BLaER1 (cell line): ENCODE measurements at regions not wholly inside any gene's neighbourhood (a gene's known extent, or its start where the extent isn't known, plus 50 kb on each side); places are given as distances from the start of the nearest gene placed in this dataset.
"Not testable (repeated sequence)": the region's sequence is repeated elsewhere in the genome, so short reads cannot be mapped to it uniquely, and the experiment has no call there.

Source experiments
- H3K27ac ChIP-seq: shearing (Covaris generic); formaldehyde crosslinking; 2 replicates; pipeline ENCODE4 v1.8.1; 2022
- H3K27me3 ChIP-seq: shearing (Covaris generic); formaldehyde crosslinking; 2 replicates; pipeline ENCODE4 v1.8.1; 2022
- H3K36me3 ChIP-seq: shearing (Covaris generic); formaldehyde crosslinking; 2 replicates; pipeline ENCODE4 v1.8.1; 2022
- H3K4me1 ChIP-seq: shearing (Covaris generic); formaldehyde crosslinking; 2 replicates; pipeline ENCODE4 v1.8.1; 2022
- H3K4me2 ChIP-seq: shearing (Covaris generic); formaldehyde crosslinking; 2 replicates; pipeline ENCODE4 v1.8.1; 2022
- H3K4me3 ChIP-seq: shearing (Covaris generic); formaldehyde crosslinking; 2 replicates; pipeline ENCODE4 v1.8.1; 2022
- H3K9ac ChIP-seq: shearing (Covaris generic); formaldehyde crosslinking; 2 replicates; pipeline ENCODE4 v1.8.1; 2022
- H3K9me3 ChIP-seq: shearing (Covaris generic); formaldehyde crosslinking; 2 replicates; pipeline ENCODE4 v1.8.1; 2022
- H4K20me1 ChIP-seq: shearing (Covaris generic); formaldehyde crosslinking; 2 replicates; pipeline ENCODE4 v1.8.1; 2022
- Cebpa-rat ChIP-seq: shearing (Covaris generic); IDR thresholded peaks from 2 replicates; pipeline ENCODE4 v1.8.1; 2022

DNA sequence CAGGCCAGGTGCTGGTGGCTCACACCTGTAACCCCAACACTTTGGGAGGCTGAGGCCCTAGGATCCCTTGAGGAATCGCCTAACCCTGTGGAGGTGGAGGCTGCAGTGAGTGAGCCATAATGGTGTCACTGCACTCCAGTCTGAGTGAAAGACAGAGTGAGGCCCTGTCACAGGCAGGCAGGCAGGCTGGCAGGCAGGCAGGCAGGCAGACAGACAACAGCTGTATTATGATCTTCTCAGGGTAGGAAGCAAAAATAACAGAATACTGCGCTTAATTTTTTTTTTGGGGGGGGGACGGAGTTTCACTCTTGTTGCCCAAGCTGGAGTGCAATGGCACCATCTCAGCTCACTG, 3901.6 kb upstream of the OR11H1 start:
- Histone ChIP-seq H3K4me1 (no peaks in the 10 kb centered on the region), H3K9ac (no peak overlapping the region), H3K4me3 (no peak overlapping the region), H3K36me3 (no peaks in the 10 kb centered on the region), H4K20me1 (no peaks in the 10 kb centered on the region), H3K27me3 (no peaks in the 10 kb centered on the region; the same call in 1 of the 2 replicates), H3K4me2 (no peak overlapping the region), H3K9me3 (peaks cover 56% of the 10 kb centered on the region), H3K27ac (no peak overlapping the region)
- TF ChIP-seq Cebpa-rat = no peak

DNA sequence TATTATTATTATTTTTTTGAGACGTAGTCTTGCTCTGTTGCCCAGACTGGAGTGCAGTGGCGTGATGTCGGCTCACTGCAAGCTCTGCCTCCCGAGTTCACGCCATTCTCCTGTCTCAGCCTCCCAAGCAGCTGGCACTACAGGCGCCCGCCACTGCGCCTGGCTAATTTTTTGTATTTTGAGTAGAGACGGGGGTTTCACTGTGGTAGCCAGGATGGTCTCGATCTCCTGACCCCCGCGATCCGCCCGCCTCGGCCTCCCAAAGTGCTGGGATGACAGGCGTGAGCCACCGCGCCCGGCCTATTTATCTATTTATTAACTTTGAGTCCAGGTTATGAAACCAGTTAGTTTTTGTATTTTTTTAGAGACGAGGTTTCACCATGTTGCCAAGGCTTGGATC, 3901.0 kb upstream of the OR11H1 start:
- not testable (repeated sequence) for H3K9ac ChIP-seq, H3K27ac ChIP-seq, H3K4me1 ChIP-seq, H4K20me1 ChIP-seq, H3K4me2 ChIP-seq, H3K36me3 ChIP-seq, H3K27me3 ChIP-seq
- H3K4me3 ChIP-seq = peak overlapping the region; percentile 54; the same call in 1 of the 2 replicates
- peaks cover 56% of the 10 kb centered on the region for H3K9me3 ChIP-seq

GRCh38 chr22:11627436-11627797, 3900.6 kb upstream of the OR11H1 start:
- no peaks in the 10 kb centered on the region; the same call in 1 of the 2 replicates for H3K27me3 ChIP-seq
- TF ChIP-seq Cebpa-rat = no peak
- H3K4me3 ChIP-seq = peak overlapping the region; percentile 54
- H3K36me3 ChIP-seq = no peaks in the 10 kb centered on the region
- no peak overlapping the region for H3K4me2 ChIP-seq
- no peak overlapping the region for H3K27ac ChIP-seq
- H4K20me1 ChIP-seq = no peaks in the 10 kb centered on the region
- peaks cover 56% of the 10 kb centered on the region for H3K9me3 ChIP-seq
- H3K9ac ChIP-seq = no peak overlapping the region
- no peaks in the 10 kb centered on the region for H3K4me1 ChIP-seq

DNA sequence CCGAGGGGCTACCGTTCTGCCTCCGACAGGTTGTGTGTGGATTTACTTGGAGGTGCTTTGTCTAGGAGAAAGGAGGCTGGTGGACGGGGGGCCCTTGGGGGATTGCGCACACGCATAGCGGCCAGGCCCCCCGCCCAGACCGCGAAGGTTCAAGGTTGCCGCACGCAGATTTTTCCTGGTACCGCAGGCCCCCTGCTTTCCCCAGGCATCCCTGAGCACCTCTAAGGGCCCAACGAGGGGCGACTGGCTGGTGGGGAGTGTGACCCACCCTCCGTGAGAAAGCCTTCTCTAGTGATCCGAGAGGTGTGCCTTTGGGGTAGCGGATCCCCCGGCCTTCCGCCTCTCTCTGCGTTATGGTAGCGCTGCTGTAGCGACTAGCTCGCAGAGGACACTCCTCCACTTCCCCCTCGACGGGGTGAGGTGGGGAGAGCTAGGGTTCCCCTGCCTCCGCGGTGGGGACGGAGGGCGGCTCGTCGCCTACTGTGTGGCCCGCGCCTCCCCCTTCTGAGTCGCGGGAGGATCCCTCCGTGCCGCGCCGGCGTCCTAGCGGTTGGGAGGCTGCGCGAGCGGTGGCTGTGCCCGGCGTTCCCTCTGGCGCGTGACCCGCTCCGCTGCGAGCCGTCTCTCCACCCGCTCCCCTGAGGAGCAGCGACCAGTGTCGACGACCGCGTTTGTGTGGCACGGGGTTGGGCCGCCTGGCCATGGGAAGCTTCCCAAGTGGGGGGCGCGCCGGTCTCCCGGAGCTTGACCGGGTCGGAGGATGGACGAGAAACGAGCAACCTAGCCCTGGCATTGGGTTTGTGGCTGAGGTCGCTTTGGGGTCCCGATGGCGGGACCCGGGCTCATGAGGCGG, 3900.0 kb upstream of the OR11H1 start:
- no peak for TF ChIP-seq Cebpa-rat
- Histone ChIP-seq H3K9me3 (peaks cover 56% of the 10 kb centered on the region), H3K4me3 (peak overlapping the region; percentile 54), H3K4me2 (no peak overlapping the region), H4K20me1 (no peaks in the 10 kb centered on the region), H3K36me3 (no peaks in the 10 kb centered on the region), H3K27ac (no peak overlapping the region), H3K9ac (no peak overlapping the region), H3K27me3 (no peaks in the 10 kb centered on the region; the same call in 1 of the 2 replicates), H3K4me1 (no peaks in the 10 kb centered on the region)

DNA sequence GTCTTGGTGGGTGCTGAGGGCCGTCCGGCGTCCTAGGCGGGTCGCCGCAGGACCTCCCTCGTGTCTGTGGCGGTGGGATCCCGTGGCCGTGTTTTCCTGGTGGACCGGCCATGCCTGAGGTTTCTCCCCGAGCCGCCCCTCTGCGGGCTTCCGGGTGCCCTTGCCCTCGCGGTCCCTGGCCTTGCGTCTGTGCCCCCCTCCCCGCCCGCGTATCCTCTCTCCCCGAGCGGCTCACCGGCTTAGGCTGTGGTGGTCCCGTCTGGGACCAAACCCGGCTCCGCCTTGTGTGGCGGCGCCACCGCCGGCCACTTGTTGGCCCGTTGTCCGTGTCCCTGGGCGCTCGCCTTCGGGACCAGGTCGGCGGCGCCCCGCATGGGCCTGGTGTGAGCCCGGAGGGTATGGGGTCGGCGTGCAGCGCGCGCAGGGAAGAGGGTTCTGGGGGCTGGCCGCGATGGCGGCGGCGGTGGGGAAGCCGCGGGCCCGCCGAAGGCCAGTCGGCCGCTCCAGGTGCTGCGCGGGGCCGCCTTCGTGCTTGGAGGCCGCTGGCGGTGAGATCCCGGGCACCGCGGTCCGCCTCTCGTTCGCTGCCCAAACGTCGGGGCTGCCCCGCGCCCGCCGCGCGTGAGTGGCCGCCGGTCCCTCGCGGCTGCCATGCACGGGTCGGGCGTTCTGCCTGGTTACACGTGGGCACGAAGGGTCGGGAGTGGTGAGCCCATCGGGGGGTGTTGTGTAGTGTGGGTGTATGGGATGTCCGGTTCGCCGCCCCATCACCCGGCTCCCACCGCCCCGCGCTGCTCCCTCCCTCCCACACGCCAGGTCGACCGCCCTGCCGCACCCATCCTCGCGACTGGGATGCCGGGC, 3899.1 kb upstream of the OR11H1 start:
- H3K9me3 ChIP-seq = peaks cover 56% of the 10 kb centered on the region
- H3K27ac ChIP-seq = no peak overlapping the region
- H3K4me1 ChIP-seq = no peaks in the 10 kb centered on the region
- H4K20me1 ChIP-seq = no peaks in the 10 kb centered on the region
- H3K4me3 ChIP-seq = peak overlapping the region; percentile 54
- no peak overlapping the region for H3K4me2 ChIP-seq
- no peak overlapping the region for H3K9ac ChIP-seq
- no peak for TF ChIP-seq Cebpa-rat
- H3K36me3 ChIP-seq = no peaks in the 10 kb centered on the region
- no peaks in the 10 kb centered on the region; the same call in 1 of the 2 replicates for H3K27me3 ChIP-seq

DNA sequence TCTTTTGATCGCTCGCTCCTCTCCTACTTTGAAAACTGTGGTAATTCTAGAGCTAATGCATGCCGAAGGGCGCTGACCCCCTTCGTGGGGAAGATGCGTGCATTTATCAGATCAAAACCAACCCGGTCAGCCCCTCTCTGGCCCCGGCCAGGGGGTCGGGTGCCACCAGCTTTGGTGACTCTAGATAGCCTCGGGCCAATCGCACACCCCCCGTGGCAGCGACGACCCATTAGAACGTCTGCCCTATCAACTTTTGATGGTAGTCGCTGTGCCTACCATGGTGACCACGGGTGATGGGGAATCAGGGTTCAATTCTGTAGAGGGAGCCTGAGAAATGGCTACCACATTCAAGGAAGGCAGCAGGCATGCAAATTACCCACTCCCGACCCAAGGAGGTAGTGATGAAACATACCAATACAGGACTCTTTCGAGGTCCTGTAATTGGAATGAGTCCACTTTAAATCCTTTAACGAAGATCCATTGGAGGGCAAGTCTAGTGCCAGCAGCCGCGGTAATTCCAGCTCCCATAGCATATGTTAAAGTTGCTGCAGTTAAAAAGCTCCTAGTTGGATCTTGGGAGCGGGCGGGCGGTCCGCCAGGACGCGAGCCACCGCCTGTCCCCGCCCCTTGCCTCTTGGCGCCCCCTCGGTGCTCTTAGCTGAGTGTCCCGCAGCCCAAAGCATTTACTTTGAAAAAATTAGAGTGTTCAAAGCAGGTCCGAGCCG, 3898.2 kb upstream of the OR11H1 start:
- H3K9me3 ChIP-seq = peaks cover 56% of the 10 kb centered on the region
- TF ChIP-seq Cebpa-rat = no peak

DNA sequence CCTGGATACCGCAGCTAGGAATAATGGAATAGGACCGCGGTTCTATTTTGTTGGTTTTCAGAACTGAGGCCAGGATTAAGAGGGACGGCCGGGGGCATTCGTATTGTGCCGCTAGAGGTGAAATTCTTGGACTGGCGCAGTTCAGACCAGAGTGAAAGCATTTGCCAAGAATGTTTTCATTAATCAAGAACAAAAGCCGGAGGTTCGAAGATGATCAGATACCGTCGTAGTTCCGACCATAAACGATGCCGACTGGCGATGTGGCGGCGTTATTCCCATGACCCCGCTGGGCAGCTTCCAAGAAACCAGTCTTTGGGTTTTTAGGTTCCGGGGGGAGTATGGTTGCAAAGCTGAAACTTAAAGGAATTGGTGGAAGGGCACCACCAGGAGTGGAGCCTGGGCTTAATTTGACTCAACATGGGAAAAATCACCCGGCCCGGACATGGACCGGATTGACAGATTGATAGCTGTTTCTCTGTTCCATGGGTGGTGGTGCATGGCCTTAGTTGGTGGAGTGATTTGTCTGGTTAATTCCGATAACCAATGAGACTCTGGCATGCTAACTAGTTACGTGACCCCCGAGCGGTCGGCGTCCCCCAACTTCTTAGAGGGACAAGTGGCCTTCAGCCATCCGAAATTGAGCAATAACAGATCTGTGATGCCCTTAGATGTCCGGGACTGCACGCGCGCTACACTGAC, 3897.5 kb upstream of the OR11H1 start:
- not testable (repeated sequence) for H3K9ac ChIP-seq, H3K4me2 ChIP-seq, H3K4me1 ChIP-seq, H3K27me3 ChIP-seq, H3K36me3 ChIP-seq, H3K27ac ChIP-seq, H4K20me1 ChIP-seq
- Histone ChIP-seq H3K4me3 (peak overlapping the region; percentile 54; the same call in 1 of the 2 replicates), H3K9me3 (peaks cover 56% of the 10 kb centered on the region)

More for the DNA sequence above, 3898.2 kb upstream of the OR11H1 start:
- Histone ChIP-seq H3K27me3 (no peaks in the 10 kb centered on the region; the same call in 1 of the 2 replicates), H3K36me3 (no peaks in the 10 kb centered on the region), H3K4me2 (no peak overlapping the region), H3K9ac (no peak overlapping the region), H3K27ac (no peak overlapping the region), H4K20me1 (no peaks in the 10 kb centered on the region), H3K4me3 (peak overlapping the region; percentile 54), H3K4me1 (no peaks in the 10 kb centered on the region)
